ENCODE measurements at regions not wholly inside any gene's neighbourhood (a gene's known extent, or its start where the extent isn't known, plus 50 kb on each side); places are given as distances from the start of the nearest gene placed in this dataset.

DNA sequence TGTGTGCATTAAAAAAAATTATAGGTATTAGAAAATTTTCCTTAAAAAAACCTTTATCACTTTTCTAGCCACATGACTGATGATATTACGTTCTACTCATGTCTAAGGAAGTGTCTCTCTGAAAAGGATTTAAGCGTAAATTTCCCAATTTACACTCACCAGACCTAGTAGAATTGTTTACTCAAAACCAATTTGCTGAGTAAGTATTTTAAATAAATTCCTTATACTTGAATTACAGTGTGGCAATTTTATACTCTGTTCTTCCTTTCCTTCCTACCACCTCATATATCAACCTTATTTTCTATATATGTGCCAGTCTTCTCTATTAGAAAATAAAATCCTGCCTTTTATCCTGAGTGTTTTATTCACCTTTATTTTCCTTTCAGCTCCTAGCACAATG, 1035.1 kb downstream of the TRHDE start:
- no peak for TF ChIP-seq CTCF (IDR thresholded peaks at IDR 0.05; ENCODE audit: control insufficient read depth, extremely low read depth, insufficient read depth)
- no peak for DNase-seq (ENCODE audit: low read depth)
- no peak overlapping the region for H3K4me3 ChIP-seq (ENCODE audit: low read depth, low read length)

DNA sequence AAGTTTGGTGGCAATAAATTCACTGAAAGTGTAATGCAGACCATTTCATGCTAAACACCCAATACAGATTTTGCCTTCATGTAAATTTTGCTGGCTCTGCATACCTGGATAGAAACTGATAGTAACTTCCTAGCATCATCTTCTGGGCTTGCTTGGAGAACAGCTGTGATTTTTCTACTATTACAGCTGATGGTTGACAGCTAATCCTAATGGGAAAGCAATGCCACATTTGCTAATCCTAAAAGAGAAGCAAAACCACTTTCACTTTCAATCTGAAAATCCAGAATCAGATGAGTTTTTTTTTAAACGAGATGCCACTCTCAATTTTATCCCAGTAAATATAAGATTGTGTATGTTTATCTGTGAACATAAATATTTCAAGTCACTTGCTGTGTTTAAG, 1035.9 kb downstream of the TRHDE start:
- H3K4me3 ChIP-seq (ENCODE audit: low read depth, low read length) = no peak overlapping the region
- no peak for DNase-seq (ENCODE audit: low read depth)
- TF ChIP-seq CTCF (IDR thresholded peaks at IDR 0.05; ENCODE audit: control insufficient read depth, extremely low read depth, insufficient read depth) = no peak

- no peak overlapping the region for H3K4me3 ChIP-seq (ENCODE audit: low read depth, low read length)
- no peak for TF ChIP-seq CTCF (IDR thresholded peaks at IDR 0.05; ENCODE audit: control insufficient read depth, extremely low read depth, insufficient read depth)
- no peak for DNase-seq (ENCODE audit: low read depth)
These were observed 1036.6 kb downstream of the TRHDE start for GRCh38 chr12:73308747-73309146.

- no peak for DNase-seq (ENCODE audit: low read depth)
- H3K4me3 ChIP-seq (ENCODE audit: low read depth, low read length) = no peak overlapping the region
- TF ChIP-seq CTCF (IDR thresholded peaks at IDR 0.05; ENCODE audit: control insufficient read depth, extremely low read depth, insufficient read depth) = no peak
These were observed 1049.1 kb downstream of the TRHDE start for GRCh38 chr12:73321319-73321718.

DNA sequence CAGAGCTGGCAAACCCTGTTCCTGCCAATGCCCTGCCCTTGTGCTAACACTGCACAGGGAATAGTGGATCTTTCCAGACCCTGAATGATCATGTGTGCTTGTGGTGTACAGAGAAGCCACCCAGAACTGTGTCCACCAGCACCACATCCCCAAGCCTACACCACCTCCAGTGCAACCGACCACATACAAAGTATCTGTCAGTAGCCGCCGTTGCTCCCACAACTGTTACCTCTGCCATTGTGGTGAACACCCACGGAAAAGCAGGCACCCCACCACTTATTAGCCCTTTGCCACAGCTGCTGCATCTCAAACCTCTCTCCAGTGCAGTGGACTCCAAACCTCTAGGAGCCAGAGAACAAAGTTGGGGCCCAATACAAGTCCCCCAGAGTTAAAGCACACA, 1049.6 kb downstream of the TRHDE start:
- TF ChIP-seq CTCF (IDR thresholded peaks at IDR 0.05; ENCODE audit: control insufficient read depth, extremely low read depth, insufficient read depth) = no peak
- H3K4me3 ChIP-seq (ENCODE audit: low read depth, low read length) = no peak overlapping the region
- DNase-seq (ENCODE audit: low read depth) = no peak

GRCh38 chr12:73330584-73331351, 1058.6 kb downstream of the TRHDE start:
- no peak for TF ChIP-seq CTCF (IDR thresholded peaks at IDR 0.05; ENCODE audit: control insufficient read depth, extremely low read depth, insufficient read depth)
- DNase-seq (ENCODE audit: low read depth) = no peak
- no peak overlapping the region for H3K4me3 ChIP-seq (ENCODE audit: low read depth, low read length)

Data from LNCaP clone FGC (cell line).